IMR-90 (cell line): ENCODE measurements at regions not wholly inside any gene's neighbourhood (a gene's known extent, or its start where the extent isn't known, plus 50 kb on each side); places are given as distances from the start of the nearest gene placed in this dataset.
A peak's percentile ranks its signal among the peaks of the same experiment; 100 is the strongest.

Experiments
- ATAC-seq: fragments of 200-7000 bp; cut with Tn5 transposase; 2 replicates; pipeline ENCODE4 v1.9.1; 2020; ENCODE audit warnings: low read depth, mild to moderate bottlenecking, moderate library complexity
- BruUV-seq: library from RNA; stranded (reverse); fragments of 400-500 nt; replicated peaks from 2 replicates; lab custom pipeline; 2021; lab: Mats Ljungman, UMichigan
- CTCF ChIA-PET: fragments of 300-600 bp; formaldehyde crosslinking; extraction: SDS; loops from one replicate; lab custom pipeline; 2021; ENCODE audit warnings: antibody characterized with exemption; lab: Yijun Ruan, JAX
- POLR2A ChIA-PET: fragments of 300-600 bp; sonication (Branson Sonifier 250); formaldehyde crosslinking; loops from one replicate; lab custom pipeline; 2022; ENCODE audit warnings: antibody characterized with exemption; ENCODE audit not compliant: unreplicated experiment; lab: Charles Lee
- DNase-seq: peaks from one replicate; pipeline ENCODE4 v3.0.0; 2013
- H2AFZ ChIP-seq: replicated peaks from 2 replicates; pipeline ENCODE3; 2013; ENCODE audit warnings: low read length, mild to moderate bottlenecking; ENCODE audit not compliant: poor library complexity
- H2AK5ac ChIP-seq: 2 replicates; pipeline ENCODE4 v1.6.1; 2013; ENCODE audit warnings: low read depth, low read length, inconsistent platforms
- H2AK9ac ChIP-seq: replicated peaks from 2 replicates; pipeline ENCODE3; 2013; ENCODE audit warnings: mild to moderate bottlenecking, low read depth, low read length, moderate library complexity; ENCODE audit not compliant: poor library complexity
- H2BK120ac ChIP-seq: 2 replicates; pipeline ENCODE4 v1.6.1; 2013; ENCODE audit warnings: low read depth, low read length, inconsistent platforms
- H2BK15ac ChIP-seq: 3 replicates; pipeline ENCODE4 v1.6.1; 2013; ENCODE audit warnings: low read depth, low read length, inconsistent platforms
- H2BK20ac ChIP-seq: 2 replicates; pipeline ENCODE4 v1.6.1; 2013; ENCODE audit warnings: low read depth, mild to moderate bottlenecking, inconsistent platforms, low read length, moderate library complexity
- H2BK5ac ChIP-seq: 2 replicates; pipeline ENCODE4 v1.6.1; 2013; ENCODE audit warnings: mild to moderate bottlenecking, low read depth, low read length, inconsistent platforms; ENCODE audit not compliant: poor library complexity, severe bottlenecking
- H3K14ac ChIP-seq: replicated peaks from 2 replicates; pipeline ENCODE4 v1.6.1; 2013; ENCODE audit warnings: low read depth, low read length, inconsistent platforms
- H3K18ac ChIP-seq: 2 replicates; pipeline ENCODE4 v1.6.1; 2013; ENCODE audit warnings: low read depth, low read length, control low read depth
- H3K23ac ChIP-seq: 2 replicates; pipeline ENCODE4 v1.6.1; 2013; ENCODE audit warnings: low read depth, low read length, inconsistent platforms
- H3K27ac ChIP-seq: 2 replicates; pipeline ENCODE4 v1.5.1; 2013; ENCODE audit warnings: mild to moderate bottlenecking, control low read depth, low read length; ENCODE audit not compliant: insufficient read depth
- H3K27me3 ChIP-seq: 2 replicates; pipeline ENCODE4 v1.6.1; 2013; ENCODE audit warnings: low read length; ENCODE audit not compliant: control insufficient read depth, insufficient read depth
- H3K36me3 ChIP-seq: 2 replicates; pipeline ENCODE4 v1.6.1; 2013; ENCODE audit warnings: low read length, mixed read lengths; ENCODE audit not compliant: control insufficient read depth, insufficient read depth
- H3K4ac ChIP-seq: 2 replicates; pipeline ENCODE4 v1.6.1; 2013; ENCODE audit warnings: low read depth, low read length, inconsistent platforms
- H3K4me1 ChIP-seq: 2 replicates; pipeline ENCODE4 v1.6.1; 2013; ENCODE audit warnings: low read length, mixed read lengths; ENCODE audit not compliant: control insufficient read depth, insufficient read depth
- H3K4me2 ChIP-seq: 2 replicates; pipeline ENCODE4 v1.6.1; 2013; ENCODE audit warnings: low read depth, mild to moderate bottlenecking, control low read depth, low read length, moderate library complexity
- H3K4me3 ChIP-seq: 2 replicates; pipeline ENCODE4 v1.5.1; 2013; ENCODE audit warnings: low read depth, mild to moderate bottlenecking, control low read depth, low read length, moderate library complexity; ENCODE audit not compliant: insufficient read depth
- H3K56ac ChIP-seq: 2 replicates; pipeline ENCODE4 v1.6.1; 2013; ENCODE audit warnings: low read length, inconsistent platforms; ENCODE audit not compliant: insufficient read depth; ENCODE audit errors: extremely low read depth
- H3K79me1 ChIP-seq, 2 experiments: 2 replicates each; pipeline ENCODE4 v1.6.1; 2013; ENCODE audit warnings: low read length in 2 of 2, inconsistent platforms in 1 of 2, low read depth in 1 of 2
- H3K9ac ChIP-seq: 2 replicates; pipeline ENCODE4 v1.6.1; 2013; ENCODE audit warnings: low read depth, low read length, control low read depth
- H3K9me1 ChIP-seq: 2 replicates; pipeline ENCODE4 v1.6.1; 2013; ENCODE audit warnings: low read length, inconsistent platforms; ENCODE audit not compliant: insufficient read depth
- H3K9me3 ChIP-seq: 2 replicates; pipeline ENCODE4 v1.6.1; 2013; ENCODE audit warnings: low read length; ENCODE audit not compliant: control insufficient read depth, insufficient read depth
- H4K20me1 ChIP-seq: 2 replicates; pipeline ENCODE4 v1.6.1; 2013; ENCODE audit warnings: low read length, inconsistent platforms; ENCODE audit not compliant: insufficient read depth
- H4K5ac ChIP-seq: 2 replicates; pipeline ENCODE4 v1.6.1; 2013; ENCODE audit warnings: mild to moderate bottlenecking, low read depth, low read length, control low read depth
- H4K8ac ChIP-seq, 2 experiments: 2 replicates each; pipeline ENCODE4 v1.6.1; 2013; ENCODE audit warnings: low read depth in 2 of 2, low read length in 2 of 2, control low read depth in 1 of 2, inconsistent platforms in 1 of 2
- H4K91ac ChIP-seq: 2 replicates; pipeline ENCODE4 v1.6.1; 2013; ENCODE audit warnings: low read depth, low read length, inconsistent platforms; ENCODE audit not compliant: insufficient read depth
- CEBPB ChIP-seq: IDR thresholded peaks from 2 replicates; pipeline ENCODE4 v1.6.1; 2012; ENCODE audit warnings: low read depth, low read length, improper control_type of control experiment
- FOS ChIP-seq: fragments of 150-350 bp; IDR thresholded peaks from 2 replicates; pipeline ENCODE4 v1.6.1; 2016; ENCODE audit warnings: low read depth, low read length
- WGBS, 2 experiments: methylation state at CpG; one replicate each; pipeline versions ENCODE4 v1.1.5 to v1.1.7; 2013; ENCODE audit warnings: missing lambda C conversion rate in 2 of 2; ENCODE audit not compliant: insufficient read length in 1 of 2; ENCODE audit errors: extremely low coverage in 2 of 2; 5-methylcytosine and 5-hydroxymethylcytosine counted together
- dilution Hi-C: fragments of 300-500 bp; cut with HindIII; formaldehyde crosslinking; loops from one replicate; pipeline ENCODE4 v1.14.3; 2018; ENCODE audit warnings: low sequenced_read_pairs; ENCODE audit not compliant: unreplicated experiment
- in situ Hi-C: fragments of 300-500 bp; cut with MboI; formaldehyde crosslinking; loops from 3 replicates; pipeline ENCODE4 v1.14.3; 2019; ENCODE audit warnings: low sequenced_read_pairs, inconsistent platforms, mixed read lengths
- intact Hi-C: fragments of 100-400 bp; cut with micrococcal nuclease; formaldehyde crosslinking; loops from 2 replicates; pipeline ENCODE4 v1.10.0; 2022
- TF ChIP-seq, protein P1 (sequence below): fragments of 150-350 bp; IDR thresholded peaks from 2 replicates; pipeline ENCODE4 v1.6.1; 2017; ENCODE audit warnings: mild to moderate bottlenecking, antibody characterized with exemption, low read length, low read depth

- Histone ChIP-seq H4K5ac (no peak overlapping the region), H3K4me2 (no peak overlapping the region), H2AK9ac (no peak overlapping the region), H3K18ac (no peak overlapping the region), H2AK5ac (no peak overlapping the region), H3K4me3 (no peak overlapping the region), H4K20me1 (no peaks in the 10 kb centered on the region), H2BK15ac (no peak overlapping the region), H2BK5ac (no peak overlapping the region), H3K4me1 (no peaks in the 10 kb centered on the region), H4K8ac (no peak overlapping the region), H3K79me1 (no peaks in the 10 kb centered on the region), H3K9me1 (no peaks in the 10 kb centered on the region), H2AFZ (no peak overlapping the region), H2BK120ac (no peak overlapping the region), H2BK20ac (no peak overlapping the region), H3K56ac (no peak overlapping the region), H3K23ac (no peak overlapping the region), H3K9ac (no peak overlapping the region), H3K36me3 (no peaks in the 10 kb centered on the region), H3K14ac (no peak overlapping the region), H4K91ac (no peak overlapping the region), H3K27ac (no peak overlapping the region), H3K27me3 (no peaks in the 10 kb centered on the region), H3K9me3 (no peaks in the 10 kb centered on the region), H3K4ac (no peak overlapping the region)
- BruUV-seq: no TSS peak
- dilution Hi-C loops (no loop called here), in situ Hi-C loops (no loop called here), intact Hi-C loops (no loop called here)
- no peak for ATAC-seq
- WGBS, 2 experiments: no CpG with 5 or more reads among the region's 1 CpG
- DNase-seq: peak; percentile 2
- TF ChIP-seq CEBPB (peak; percentile 32; the same call in 1 of the 2 replicates), FOS (no peak)
- TF ChIP-seq, protein P1, sequence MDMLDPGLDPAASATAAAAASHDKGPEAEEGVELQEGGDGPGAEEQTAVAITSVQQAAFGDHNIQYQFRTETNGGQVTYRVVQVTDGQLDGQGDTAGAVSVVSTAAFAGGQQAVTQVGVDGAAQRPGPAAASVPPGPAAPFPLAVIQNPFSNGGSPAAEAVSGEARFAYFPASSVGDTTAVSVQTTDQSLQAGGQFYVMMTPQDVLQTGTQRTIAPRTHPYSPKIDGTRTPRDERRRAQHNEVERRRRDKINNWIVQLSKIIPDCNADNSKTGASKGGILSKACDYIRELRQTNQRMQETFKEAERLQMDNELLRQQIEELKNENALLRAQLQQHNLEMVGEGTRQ: no peak
- ChIA-PET CTCF (no interaction called here), POLR2A (no interaction called here)
Observed at GRCh38 chr18:29779096-29779495, 1263.4 kb downstream of the DSC3 start.
